CD4-positive, alpha-beta T cell (primary cell): ENCODE measurements at regions not wholly inside any gene's neighbourhood (a gene's known extent, or its start where the extent isn't known, plus 50 kb on each side); places are given as distances from the start of the nearest gene placed in this dataset.

Experiments
- ATAC-seq: fragments of 200-7000 bp; cut with Tn5 transposase; one replicate; pipeline ENCODE4 v1.10.0; 2022; ENCODE audit warnings: mild to moderate bottlenecking; ENCODE audit not compliant: poor library complexity
- CTCF ChIA-PET: fragments of 350-600 bp; sonication (Branson Sonifier 250); formaldehyde crosslinking; loops from one replicate; lab custom pipeline; 2021; ENCODE audit warnings: antibody characterized with exemption, inconsistent platforms; lab: Charles Lee
- POLR2A ChIA-PET: fragments of 350-600 bp; sonication (Branson Sonifier 250); formaldehyde crosslinking; loops from one replicate; lab custom pipeline; 2021; ENCODE audit warnings: antibody characterized with exemption, inconsistent platforms; lab: Charles Lee
- DNase-seq, 14 experiments: peaks; one replicate each; pipeline ENCODE4 v3.0.0-alpha.2; 2013 to 2020; ENCODE audit warnings: mixed read lengths in 2 of 14
- H3K27ac ChIP-seq, 2 donors: one replicate each; pipeline versions ENCODE4 v1.5.1 to v1.7.0; 2013; ENCODE audit warnings: low read length in 2 of 2, low read depth in 1 of 2, mild to moderate bottlenecking in 1 of 2
- H3K27me3 ChIP-seq, 2 experiments: 1 replicate in 1 of 2; 2 replicates in 1 of 2; pipeline versions ENCODE4 v1.6.1 to v1.7.0; 2013; ENCODE audit warnings: low read length in 2 of 2, control low read depth in 1 of 2, mild to moderate bottlenecking in 1 of 2, moderate library complexity in 1 of 2; ENCODE audit not compliant: insufficient read depth in 2 of 2, control insufficient read depth in 1 of 2
- H3K36me3 ChIP-seq: one replicate; pipeline ENCODE4 v1.6.1; 2013; ENCODE audit warnings: low read length, control low read depth; ENCODE audit not compliant: insufficient read depth
- H3K4me1 ChIP-seq: one replicate; pipeline ENCODE4 v1.6.1; 2013; ENCODE audit warnings: low read length, control low read depth; ENCODE audit not compliant: insufficient read depth
- H3K4me3 ChIP-seq: one replicate; pipeline ENCODE4 v1.5.1; 2013; ENCODE audit warnings: mild to moderate bottlenecking, low read length, moderate library complexity
- H3K9me3 ChIP-seq, 2 experiments: 1 replicate in 1 of 2; 2 replicates in 1 of 2; pipeline versions ENCODE4 v1.6.1 to v1.7.0; 2013; ENCODE audit warnings: low read length in 2 of 2, mild to moderate bottlenecking in 2 of 2, control low read depth in 1 of 2, moderate library complexity in 1 of 2; ENCODE audit not compliant: control insufficient read depth in 1 of 2, insufficient read depth in 1 of 2
- H3K27ac Mint-ChIP-seq: one replicate; pipeline ENCODE4 v1.8.0; 2020; ENCODE audit warnings: mixed read lengths
- H3K27me3 Mint-ChIP-seq: one replicate; pipeline ENCODE4 v1.8.0; 2021; ENCODE audit warnings: mixed read lengths
- H3K36me3 Mint-ChIP-seq: one replicate; pipeline ENCODE4 v1.8.0; 2021; ENCODE audit warnings: low read depth, mixed read lengths
- H3K4me1 Mint-ChIP-seq: one replicate; pipeline ENCODE4 v1.8.0; 2021; ENCODE audit warnings: low read depth, mixed read lengths
- H3K4me3 Mint-ChIP-seq: one replicate; pipeline ENCODE4 v1.8.0; 2020; ENCODE audit warnings: mild to moderate bottlenecking, mixed read lengths
- H3K9me3 Mint-ChIP-seq: one replicate; pipeline ENCODE4 v1.8.0; 2020; ENCODE audit warnings: mixed read lengths
- CTCF ChIP-seq: fragments of 200-600 bp; IDR thresholded peaks from one replicate; pipeline ENCODE4 v1.8.0; 2022; ENCODE audit warnings: antibody characterized with exemption, mild to moderate bottlenecking
- intact Hi-C, 2 experiments: fragments of 100-400 bp; cut with DNase I in 1 of 2; cut with micrococcal nuclease in 1 of 2; formaldehyde crosslinking; loops; one replicate each; pipeline versions ENCODE4 v1.15.1 to v1.9.0; 2023 to 2025; cut with DNase I, micrococcal nuclease

DNA sequence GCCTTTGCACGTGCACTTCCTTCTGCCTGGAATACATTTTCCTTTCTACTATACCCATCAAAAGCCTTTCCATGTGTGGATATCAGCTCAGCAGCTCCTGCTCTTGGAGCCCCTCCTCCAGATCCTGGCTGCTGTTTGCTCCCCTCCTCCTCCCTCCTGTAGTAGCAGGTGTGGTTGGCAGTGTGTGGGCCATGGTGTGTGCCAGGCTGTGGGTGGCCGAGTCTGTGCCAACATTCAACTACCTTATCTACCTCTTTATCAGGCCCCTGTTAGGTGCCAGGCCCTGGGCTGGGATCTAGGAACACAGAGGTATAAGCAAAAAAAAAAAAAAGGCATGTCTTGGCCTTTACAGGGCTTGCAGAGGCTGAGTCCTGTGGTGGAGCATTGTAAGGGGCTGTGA lies 180.6 kb upstream of the JUN start:
- Mint-ChIP-seq H3K27ac (no peak overlapping the region), H3K27me3 (no peaks in the 10 kb centered on the region), H3K36me3 (no peaks in the 10 kb centered on the region), H3K4me3 (no peak overlapping the region), H3K4me1 (peaks cover 42% of the 10 kb centered on the region), H3K9me3 (no peaks in the 10 kb centered on the region)
- Histone ChIP-seq H3K36me3 (no peaks in the 10 kb centered on the region), H3K27ac (no peak overlapping the region), H3K4me3 (no peak overlapping the region), H3K4me1 (peaks cover 30% of the 10 kb centered on the region), H3K9me3 (no peaks in the 10 kb centered on the region), H3K27me3 (no peaks in the 10 kb centered on the region)
- ATAC-seq (no peak), DNase-seq (no peak)
- CTCF ChIA-PET = no interaction called here
- intact Hi-C loops = no loop called here
- TF ChIP-seq CTCF = no peak
- POLR2A ChIA-PET = interaction anchor here (0.5 kb wide), 1 partner anchor 20 kb away, joined by 3 read pairs; no protein-coding TSS in a partner anchor

GRCh38 chr1:58964880-58965279 lies 181.0 kb upstream of the JUN start:
- no peak for TF ChIP-seq CTCF
- DNase-seq (no peak), ATAC-seq (no peak)
- Mint-ChIP-seq H3K4me1 (peaks cover 42% of the 10 kb centered on the region), H3K36me3 (no peaks in the 10 kb centered on the region), H3K27me3 (no peaks in the 10 kb centered on the region), H3K4me3 (no peak overlapping the region), H3K27ac (no peak overlapping the region), H3K9me3 (no peaks in the 10 kb centered on the region)
- no peaks in the 10 kb centered on the region for H3K36me3 ChIP-seq
- H3K4me1 ChIP-seq = peaks cover 30% of the 10 kb centered on the region
- no peak overlapping the region for H3K27ac ChIP-seq
- intact Hi-C loops = loop anchor here in 1 of 2 experiments (5.0 kb wide), 1 partner anchor 33 kb away; no protein-coding TSS in a partner anchor
- no peaks in the 10 kb centered on the region for H3K9me3 ChIP-seq
- H3K27me3 ChIP-seq = no peaks in the 10 kb centered on the region
- CTCF ChIA-PET = no interaction called here
- POLR2A ChIA-PET = interaction anchor here (0.5 kb wide), 1 partner anchor 19 kb away, joined by 3 read pairs; no protein-coding TSS in a partner anchor
- no peak overlapping the region for H3K4me3 ChIP-seq

GRCh38 chr1:58966103-58966916 lies 182.5 kb upstream of the JUN start:
- H3K36me3 Mint-ChIP-seq = no peaks in the 10 kb centered on the region
- H3K27ac ChIP-seq = no peak overlapping the region
- no peaks in the 10 kb centered on the region for H3K9me3 ChIP-seq
- no peak overlapping the region for H3K4me3 ChIP-seq
- no peaks in the 10 kb centered on the region for H3K36me3 ChIP-seq
- ATAC-seq (no peak), DNase-seq (no peak)
- H3K4me1 ChIP-seq = peaks cover 30% of the 10 kb centered on the region
- no peaks in the 10 kb centered on the region for H3K27me3 ChIP-seq
- H3K4me1 Mint-ChIP-seq = peaks cover 42% of the 10 kb centered on the region
- TF ChIP-seq CTCF = no peak
- POLR2A ChIA-PET = no interaction called here
- H3K27me3 Mint-ChIP-seq = no peaks in the 10 kb centered on the region
- H3K27ac Mint-ChIP-seq = peak overlapping the region; percentile 86
- CTCF ChIA-PET = no interaction called here
- intact Hi-C loops = loop anchor here in 1 of 2 experiments (5.0 kb wide), 1 partner anchor 34 kb away; no protein-coding TSS in a partner anchor
- H3K4me3 Mint-ChIP-seq = no peak overlapping the region
- H3K9me3 Mint-ChIP-seq = no peaks in the 10 kb centered on the region
